WTC11 (cell line): ENCODE measurements at regions not wholly inside any gene's neighbourhood (a gene's known extent, or its start where the extent isn't known, plus 50 kb on each side); places are given as distances from the start of the nearest gene placed in this dataset.

Source experiments
- ATAC-seq: fragments of 200-7000 bp; cut with Tn5 transposase; 2 replicates; pipeline ENCODE4 v1.10.0; 2021; ENCODE audit warnings: mild to moderate bottlenecking, moderate library complexity
- CTCF ChIA-PET: fragments of 300-600 bp; sonication (Branson Sonifier 250); formaldehyde crosslinking; loops from one replicate; lab custom pipeline; 2021; ENCODE audit warnings: antibody characterized with exemption; lab: Charles Lee
- POLR2A ChIA-PET: fragments of 350-600 bp; sonication (Branson Sonifier 250); formaldehyde crosslinking; loops from one replicate; lab custom pipeline; 2021; ENCODE audit warnings: antibody characterized with exemption; lab: Charles Lee
- DNase-seq: peaks from one replicate; pipeline ENCODE4 v3.0.0; 2021; ENCODE audit warnings: low spot score
- H3K27ac Mint-ChIP-seq: 2 replicates; pipeline ENCODE4 v1.8.0; 2021; ENCODE audit warnings: mixed read lengths
- H3K27me3 Mint-ChIP-seq: 2 replicates; pipeline ENCODE4 v1.8.0; 2021; ENCODE audit warnings: low read depth, mild to moderate bottlenecking, moderate library complexity, mixed read lengths
- H3K36me3 Mint-ChIP-seq: 2 replicates; pipeline ENCODE4 v1.8.0; 2021; ENCODE audit warnings: mixed read lengths
- H3K4me1 Mint-ChIP-seq: 2 replicates; pipeline ENCODE4 v1.8.0; 2022; ENCODE audit warnings: mixed read lengths
- H3K4me3 Mint-ChIP-seq: 2 replicates; pipeline ENCODE4 v1.8.0; 2021; ENCODE audit warnings: mild to moderate bottlenecking, moderate library complexity, mixed read lengths
- H3K9me3 Mint-ChIP-seq: 2 replicates; pipeline ENCODE4 v1.8.0; 2021; ENCODE audit warnings: mixed read lengths
- CBFB ChIP-seq: sonication (generic); formaldehyde crosslinking; IDR thresholded peaks from 2 replicates; pipeline ENCODE4 v1.8.1; 2022; ENCODE audit warnings: mild to moderate bottlenecking, low read depth, missing genetic modification reagents
- ELF4 ChIP-seq: sonication (generic); formaldehyde crosslinking; IDR thresholded peaks from 2 replicates; pipeline ENCODE4 v1.8.1; 2022; ENCODE audit warnings: low read depth, mild to moderate bottlenecking, moderate library complexity, missing genetic modification reagents
- ETV6 ChIP-seq: sonication (generic); formaldehyde crosslinking; IDR thresholded peaks from 2 replicates; pipeline ENCODE4 v1.8.1; 2022; ENCODE audit warnings: mild to moderate bottlenecking, missing genetic modification reagents
- HMGA2 ChIP-seq: fragments of 250-450 bp; sonication (Bioruptor Pico); IDR thresholded peaks from 2 replicates; pipeline ENCODE4 v1.4.0; 2021; ENCODE audit warnings: mild to moderate bottlenecking, moderate library complexity
- IRF2 ChIP-seq: sonication (generic); formaldehyde crosslinking; IDR thresholded peaks from 2 replicates; pipeline ENCODE4 v1.8.0; 2022; ENCODE audit warnings: low read depth, missing genetic modification reagents, borderline replicate concordance
- NFE2L1 ChIP-seq: sonication (generic); formaldehyde crosslinking; IDR thresholded peaks from 2 replicates; pipeline ENCODE4 v1.8.1; 2023; ENCODE audit warnings: missing genetic modification reagents
- NR3C1 ChIP-seq: sonication (generic); formaldehyde crosslinking; conservative IDR thresholded peaks from 2 replicates; pipeline ENCODE4 v1.8.1; 2023; ENCODE audit warnings: low read depth, mild to moderate bottlenecking, missing genetic modification reagents
- RORB ChIP-seq: fragments of 250-450 bp; sonication (Bioruptor Pico); IDR thresholded peaks from 2 replicates; pipeline ENCODE4 v1.9.0; 2021; ENCODE audit warnings: mild to moderate bottlenecking
- SP1 ChIP-seq: sonication (generic); formaldehyde crosslinking; conservative IDR thresholded peaks from 2 replicates; pipeline ENCODE4 v1.8.1; 2022; ENCODE audit warnings: missing genetic modification reagents
- TEAD1 ChIP-seq: sonication (generic); formaldehyde crosslinking; IDR thresholded peaks from 2 replicates; pipeline ENCODE4 v1.8.0; 2022; ENCODE audit warnings: mild to moderate bottlenecking, missing genetic modification reagents
- TEAD4 ChIP-seq: sonication (generic); formaldehyde crosslinking; IDR thresholded peaks from 2 replicates; pipeline ENCODE4 v1.8.0; 2022; ENCODE audit warnings: mild to moderate bottlenecking, missing genetic modification reagents
- ZBTB21 ChIP-seq: sonication (generic); formaldehyde crosslinking; IDR thresholded peaks from 2 replicates; pipeline ENCODE4 v1.8.1; 2023; ENCODE audit warnings: mild to moderate bottlenecking, missing genetic modification reagents, borderline replicate concordance
- ZNF219 ChIP-seq: sonication (generic); formaldehyde crosslinking; IDR thresholded peaks from 2 replicates; pipeline ENCODE4 v1.8.0; 2023; ENCODE audit warnings: missing genetic modification reagents, mild to moderate bottlenecking, borderline replicate concordance
- ZNF232 ChIP-seq: sonication (generic); formaldehyde crosslinking; IDR thresholded peaks from 2 replicates; pipeline ENCODE4 v1.8.0; 2022; ENCODE audit warnings: mild to moderate bottlenecking, missing genetic modification reagents
- ZNF396 ChIP-seq: fragments of 250-450 bp; sonication (Bioruptor Pico); IDR thresholded peaks from 2 replicates; pipeline ENCODE4 v1.8.0; 2021; ENCODE audit warnings: mild to moderate bottlenecking, moderate library complexity, borderline replicate concordance
- ZNF671 ChIP-seq: fragments of 250-450 bp; sonication (Bioruptor Pico); IDR thresholded peaks from 2 replicates; pipeline ENCODE4 v1.8.0; 2021; ENCODE audit warnings: mild to moderate bottlenecking
- TF ChIP-seq, protein P1 (sequence below): sonication (generic); formaldehyde crosslinking; IDR thresholded peaks from 2 replicates; pipeline ENCODE4 v1.8.0; 2022; ENCODE audit warnings: mild to moderate bottlenecking, missing genetic modification reagents
- TF ChIP-seq, protein P2 (sequence below): sonication (generic); formaldehyde crosslinking; IDR thresholded peaks from 2 replicates; pipeline ENCODE4 v1.8.0; 2022; ENCODE audit warnings: mild to moderate bottlenecking, missing genetic modification reagents
- TF ChIP-seq, protein P3 (sequence below): sonication (generic); formaldehyde crosslinking; IDR thresholded peaks from 2 replicates; pipeline ENCODE4 v1.8.1; 2023; ENCODE audit warnings: mild to moderate bottlenecking, missing genetic modification reagents
- TF ChIP-seq, protein P4 (sequence below): fragments of 200-600 bp; IDR thresholded peaks from 2 replicates; pipeline ENCODE4 v1.8.0; 2022; ENCODE audit warnings: antibody characterized with exemption
- TF ChIP-seq, protein P5 (sequence below): fragments of 250-450 bp; sonication (Bioruptor Pico); IDR thresholded peaks from 2 replicates; pipeline ENCODE4 v1.8.0; 2021; ENCODE audit warnings: mild to moderate bottlenecking
- TF ChIP-seq, protein P6 (sequence below): sonication (generic); formaldehyde crosslinking; IDR thresholded peaks from 2 replicates; pipeline ENCODE4 v1.8.1; 2023; ENCODE audit warnings: mild to moderate bottlenecking, missing genetic modification reagents
- TF ChIP-seq, protein P7 (sequence below): sonication (generic); formaldehyde crosslinking; conservative IDR thresholded peaks from 2 replicates; pipeline ENCODE4 v1.8.1; 2022; ENCODE audit warnings: mild to moderate bottlenecking, missing genetic modification reagents

DNA sequence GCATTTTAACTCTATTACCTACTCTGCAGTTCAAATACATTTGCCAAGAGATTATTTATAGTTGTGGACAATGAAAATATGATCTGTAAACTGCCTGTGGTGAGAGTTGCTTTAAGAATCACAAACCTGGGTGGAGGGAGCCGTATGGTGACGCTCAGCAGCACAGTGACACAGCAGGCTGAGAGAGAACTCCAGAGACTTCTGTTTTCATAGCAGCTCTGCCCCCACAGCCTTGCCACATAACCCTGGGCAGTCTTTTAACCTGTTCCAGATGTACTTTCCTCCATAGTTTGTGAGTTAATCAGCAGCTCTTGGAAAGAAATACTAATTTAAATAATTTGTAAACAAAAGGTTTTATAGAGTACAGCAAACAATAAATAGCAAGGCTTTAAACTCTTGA is 450.5 kb downstream of the ELAVL2 start:
- H3K4me1 Mint-ChIP-seq, result no peaks in the 10 kb centered on the region
- no peak for DNase-seq
- no peak overlapping the region for H3K27ac Mint-ChIP-seq
- no peak overlapping the region for H3K4me3 Mint-ChIP-seq
- 0 out of 2 replicates have a peak, but pooled peaks cover 3% of the 10 kb centered on the region for H3K9me3 Mint-ChIP-seq
- no peaks in the 10 kb centered on the region for H3K27me3 Mint-ChIP-seq
- TF ChIP-seq, protein P1, sequence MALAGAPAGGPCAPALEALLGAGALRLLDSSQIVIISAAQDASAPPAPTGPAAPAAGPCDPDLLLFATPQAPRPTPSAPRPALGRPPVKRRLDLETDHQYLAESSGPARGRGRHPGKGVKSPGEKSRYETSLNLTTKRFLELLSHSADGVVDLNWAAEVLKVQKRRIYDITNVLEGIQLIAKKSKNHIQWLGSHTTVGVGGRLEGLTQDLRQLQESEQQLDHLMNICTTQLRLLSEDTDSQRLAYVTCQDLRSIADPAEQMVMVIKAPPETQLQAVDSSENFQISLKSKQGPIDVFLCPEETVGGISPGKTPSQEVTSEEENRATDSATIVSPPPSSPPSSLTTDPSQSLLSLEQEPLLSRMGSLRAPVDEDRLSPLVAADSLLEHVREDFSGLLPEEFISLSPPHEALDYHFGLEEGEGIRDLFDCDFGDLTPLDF, result no peak
- TF ChIP-seq ZNF396 (CRISPR knock-in tag), result no peak
- TF ChIP-seq, protein P2, sequence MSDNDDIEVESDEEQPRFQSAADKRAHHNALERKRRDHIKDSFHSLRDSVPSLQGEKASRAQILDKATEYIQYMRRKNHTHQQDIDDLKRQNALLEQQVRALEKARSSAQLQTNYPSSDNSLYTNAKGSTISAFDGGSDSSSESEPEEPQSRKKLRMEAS (CRISPR knock-in tag), result no peak
- TF ChIP-seq, protein P3, sequence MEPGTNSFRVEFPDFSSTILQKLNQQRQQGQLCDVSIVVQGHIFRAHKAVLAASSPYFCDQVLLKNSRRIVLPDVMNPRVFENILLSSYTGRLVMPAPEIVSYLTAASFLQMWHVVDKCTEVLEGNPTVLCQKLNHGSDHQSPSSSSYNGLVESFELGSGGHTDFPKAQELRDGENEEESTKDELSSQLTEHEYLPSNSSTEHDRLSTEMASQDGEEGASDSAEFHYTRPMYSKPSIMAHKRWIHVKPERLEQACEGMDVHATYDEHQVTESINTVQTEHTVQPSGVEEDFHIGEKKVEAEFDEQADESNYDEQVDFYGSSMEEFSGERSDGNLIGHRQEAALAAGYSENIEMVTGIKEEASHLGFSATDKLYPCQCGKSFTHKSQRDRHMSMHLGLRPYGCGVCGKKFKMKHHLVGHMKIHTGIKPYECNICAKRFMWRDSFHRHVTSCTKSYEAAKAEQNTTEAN (CRISPR knock-in tag), result no peak
- no peak for TF ChIP-seq ZNF219 (CRISPR knock-in tag)
- TF ChIP-seq IRF2 (CRISPR knock-in tag), result no peak
- TF ChIP-seq SP1 (CRISPR knock-in tag), result no peak
- TF ChIP-seq TEAD1, result no peak
- TF ChIP-seq ELF4, result no peak
- no peak for TF ChIP-seq NFE2L1
- TF ChIP-seq ZNF671 (CRISPR knock-in tag), result no peak
- TF ChIP-seq NR3C1 (CRISPR knock-in tag), result no peak
- no peak for TF ChIP-seq ZNF232 (CRISPR knock-in tag)
- no peak for TF ChIP-seq CBFB (CRISPR knock-in tag)
- no peak for TF ChIP-seq TEAD4 (CRISPR knock-in tag)
- TF ChIP-seq ETV6 (CRISPR knock-in tag), result no peak
- no peak for TF ChIP-seq HMGA2 (CRISPR knock-in tag)
- ATAC-seq, result no peak
- ChIA-PET POLR2A (no interaction called here), CTCF (no interaction called here)
- no peaks in the 10 kb centered on the region for H3K36me3 Mint-ChIP-seq

DNA sequence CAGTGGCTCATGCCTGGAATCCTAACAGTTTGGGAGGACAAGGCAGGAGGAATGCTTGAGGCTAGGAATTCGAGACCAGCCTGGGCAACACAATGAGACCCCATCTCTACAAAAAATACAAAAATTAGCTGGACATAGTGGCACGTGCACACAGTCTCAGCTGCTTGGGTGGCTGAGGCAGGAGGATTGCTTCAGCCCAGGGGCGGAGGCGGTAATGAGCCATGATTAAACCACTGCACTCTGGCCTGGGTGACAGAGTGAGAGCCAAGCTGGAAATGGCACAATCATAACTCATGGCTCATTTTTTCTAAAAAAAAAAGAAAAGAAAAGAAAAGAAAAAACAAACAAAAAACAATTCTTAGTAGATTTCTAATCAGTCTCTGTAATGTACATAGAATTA is 446.2 kb downstream of the ELAVL2 start:
- POLR2A ChIA-PET, result no interaction called here
- no peak for DNase-seq
- TF ChIP-seq CBFB (CRISPR knock-in tag) (no peak), ELF4 (no peak), IRF2 (CRISPR knock-in tag) (no peak), ZBTB21 (CRISPR knock-in tag) (no peak), RORB (CRISPR knock-in tag) (no peak)
- TF ChIP-seq, protein P4, sequence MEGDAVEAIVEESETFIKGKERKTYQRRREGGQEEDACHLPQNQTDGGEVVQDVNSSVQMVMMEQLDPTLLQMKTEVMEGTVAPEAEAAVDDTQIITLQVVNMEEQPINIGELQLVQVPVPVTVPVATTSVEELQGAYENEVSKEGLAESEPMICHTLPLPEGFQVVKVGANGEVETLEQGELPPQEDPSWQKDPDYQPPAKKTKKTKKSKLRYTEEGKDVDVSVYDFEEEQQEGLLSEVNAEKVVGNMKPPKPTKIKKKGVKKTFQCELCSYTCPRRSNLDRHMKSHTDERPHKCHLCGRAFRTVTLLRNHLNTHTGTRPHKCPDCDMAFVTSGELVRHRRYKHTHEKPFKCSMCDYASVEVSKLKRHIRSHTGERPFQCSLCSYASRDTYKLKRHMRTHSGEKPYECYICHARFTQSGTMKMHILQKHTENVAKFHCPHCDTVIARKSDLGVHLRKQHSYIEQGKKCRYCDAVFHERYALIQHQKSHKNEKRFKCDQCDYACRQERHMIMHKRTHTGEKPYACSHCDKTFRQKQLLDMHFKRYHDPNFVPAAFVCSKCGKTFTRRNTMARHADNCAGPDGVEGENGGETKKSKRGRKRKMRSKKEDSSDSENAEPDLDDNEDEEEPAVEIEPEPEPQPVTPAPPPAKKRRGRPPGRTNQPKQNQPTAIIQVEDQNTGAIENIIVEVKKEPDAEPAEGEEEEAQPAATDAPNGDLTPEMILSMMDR, result no peak
- TF ChIP-seq, protein P5, sequence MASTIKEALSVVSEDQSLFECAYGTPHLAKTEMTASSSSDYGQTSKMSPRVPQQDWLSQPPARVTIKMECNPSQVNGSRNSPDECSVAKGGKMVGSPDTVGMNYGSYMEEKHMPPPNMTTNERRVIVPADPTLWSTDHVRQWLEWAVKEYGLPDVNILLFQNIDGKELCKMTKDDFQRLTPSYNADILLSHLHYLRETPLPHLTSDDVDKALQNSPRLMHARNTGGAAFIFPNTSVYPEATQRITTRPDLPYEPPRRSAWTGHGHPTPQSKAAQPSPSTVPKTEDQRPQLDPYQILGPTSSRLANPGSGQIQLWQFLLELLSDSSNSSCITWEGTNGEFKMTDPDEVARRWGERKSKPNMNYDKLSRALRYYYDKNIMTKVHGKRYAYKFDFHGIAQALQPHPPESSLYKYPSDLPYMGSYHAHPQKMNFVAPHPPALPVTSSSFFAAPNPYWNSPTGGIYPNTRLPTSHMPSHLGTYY, result no peak
- TF ChIP-seq, protein P6, sequence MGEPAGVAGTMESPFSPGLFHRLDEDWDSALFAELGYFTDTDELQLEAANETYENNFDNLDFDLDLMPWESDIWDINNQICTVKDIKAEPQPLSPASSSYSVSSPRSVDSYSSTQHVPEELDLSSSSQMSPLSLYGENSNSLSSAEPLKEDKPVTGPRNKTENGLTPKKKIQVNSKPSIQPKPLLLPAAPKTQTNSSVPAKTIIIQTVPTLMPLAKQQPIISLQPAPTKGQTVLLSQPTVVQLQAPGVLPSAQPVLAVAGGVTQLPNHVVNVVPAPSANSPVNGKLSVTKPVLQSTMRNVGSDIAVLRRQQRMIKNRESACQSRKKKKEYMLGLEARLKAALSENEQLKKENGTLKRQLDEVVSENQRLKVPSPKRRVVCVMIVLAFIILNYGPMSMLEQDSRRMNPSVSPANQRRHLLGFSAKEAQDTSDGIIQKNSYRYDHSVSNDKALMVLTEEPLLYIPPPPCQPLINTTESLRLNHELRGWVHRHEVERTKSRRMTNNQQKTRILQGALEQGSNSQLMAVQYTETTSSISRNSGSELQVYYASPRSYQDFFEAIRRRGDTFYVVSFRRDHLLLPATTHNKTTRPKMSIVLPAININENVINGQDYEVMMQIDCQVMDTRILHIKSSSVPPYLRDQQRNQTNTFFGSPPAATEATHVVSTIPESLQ (CRISPR knock-in tag), result no peak
- TF ChIP-seq, protein P7, sequence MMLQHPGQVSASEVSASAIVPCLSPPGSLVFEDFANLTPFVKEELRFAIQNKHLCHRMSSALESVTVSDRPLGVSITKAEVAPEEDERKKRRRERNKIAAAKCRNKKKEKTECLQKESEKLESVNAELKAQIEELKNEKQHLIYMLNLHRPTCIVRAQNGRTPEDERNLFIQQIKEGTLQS, result no peak
- TF ChIP-seq, all 79 proteins: peak for 0
- no peak for ATAC-seq
- Mint-ChIP-seq H3K27ac (no peak overlapping the region), H3K9me3 (peaks cover 32% of the 10 kb centered on the region), H3K27me3 (no peaks in the 10 kb centered on the region; the same call in 1 of the 2 replicates), H3K4me3 (no peak overlapping the region), H3K36me3 (peaks cover 15% of the 10 kb centered on the region), H3K4me1 (peaks cover 14% of the 10 kb centered on the region)
- CTCF ChIA-PET, result no interaction called here
